Stimulated activated CD4-positive, alpha-beta T cell treated with anti-CD3 and anti-CD28 coated beads, Interleukin-4, amount 100 ng/mL, for 1 hour (primary cell): ENCODE measurements at regions not wholly inside any gene's neighbourhood (a gene's known extent, or its start where the extent isn't known, plus 50 kb on each side); places are given as distances from the start of the nearest gene placed in this dataset.
"Not testable (repeated sequence)": the region's sequence is repeated elsewhere in the genome, so short reads cannot be mapped to it uniquely, and the experiment has no call there.

Experiments
- DNase-seq: peaks from one replicate; pipeline ENCODE4 v3.0.0-alpha.2; 2020

DNA sequence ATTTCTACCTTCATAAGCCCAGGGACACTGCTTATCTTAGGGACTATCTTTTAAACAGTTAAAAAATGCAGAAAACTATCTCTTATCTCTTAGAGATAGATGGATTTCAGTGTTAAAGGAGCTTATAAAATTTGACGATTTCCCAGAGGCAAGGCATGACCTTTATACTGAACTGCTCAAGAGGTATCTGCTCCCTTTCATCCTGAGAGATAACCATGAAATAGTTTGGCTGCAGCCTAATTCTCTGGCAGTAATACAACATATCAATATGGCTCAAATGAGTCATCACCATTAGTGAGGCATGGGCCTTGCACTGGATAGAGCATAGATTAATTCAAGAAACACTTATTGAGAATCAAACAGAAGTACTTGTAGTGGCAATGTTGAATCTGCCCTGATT, 348.2 kb upstream of the GRIA3 start:
- no peak for DNase-seq

DNA sequence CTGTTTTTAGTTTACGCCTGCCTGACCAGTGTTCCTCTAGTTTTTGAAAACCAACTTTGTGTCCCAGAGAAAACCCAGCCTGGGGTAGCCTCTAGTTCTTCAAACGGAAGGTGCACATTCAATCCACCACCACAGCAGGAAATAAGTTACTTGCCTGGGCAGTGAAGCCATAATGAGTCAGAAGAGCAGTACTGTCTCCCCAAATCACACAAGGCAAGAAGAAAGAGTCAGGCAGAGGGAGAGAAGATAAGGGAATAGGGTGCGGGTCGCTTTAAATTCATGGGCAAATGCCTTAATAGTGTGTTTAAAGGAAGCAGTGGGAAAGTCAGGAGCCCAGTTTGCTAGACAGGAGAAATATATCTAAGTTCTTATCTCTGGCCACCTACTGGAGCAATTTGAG, 333.8 kb upstream of the GRIA3 start:
- no peak for DNase-seq

DNA sequence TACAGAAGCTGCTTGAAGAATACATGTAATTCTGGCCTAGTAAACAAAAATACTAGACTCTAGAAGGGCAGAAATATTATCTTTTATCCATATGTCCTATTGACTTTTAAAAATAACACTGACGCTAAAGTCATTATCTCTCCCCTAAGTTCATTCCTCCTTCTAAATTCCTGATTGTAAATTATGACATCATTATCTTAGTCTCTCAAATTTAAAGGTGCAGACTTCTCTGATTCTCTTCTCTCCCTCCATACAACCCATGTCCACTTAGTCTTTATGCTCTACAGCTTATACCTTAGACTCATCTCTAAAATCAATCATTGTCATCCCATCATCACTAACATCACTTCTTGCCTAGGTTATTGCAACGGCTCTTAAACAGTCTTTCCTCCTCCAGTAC, 327.9 kb upstream of the GRIA3 start:
- DNase-seq, result no peak

DNA sequence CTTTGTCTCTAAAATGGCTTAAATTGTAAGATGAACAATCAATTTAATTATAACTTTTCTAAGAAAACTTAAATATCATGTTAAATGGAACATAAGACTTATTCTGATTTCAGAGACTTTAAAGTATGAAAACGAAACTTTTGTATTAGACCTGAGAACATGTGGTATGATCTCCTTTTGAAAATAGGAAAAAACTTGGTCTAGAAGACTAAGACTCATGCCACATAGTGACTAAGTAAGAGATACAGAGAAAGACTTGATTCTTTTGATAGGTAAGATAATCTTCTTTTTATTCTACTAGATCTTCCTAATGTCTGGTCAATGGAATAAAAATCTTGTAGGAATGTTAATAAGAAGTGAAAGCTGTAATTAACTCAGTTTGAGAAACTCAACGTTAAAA, 326.3 kb upstream of the GRIA3 start:
- no peak for DNase-seq

DNA sequence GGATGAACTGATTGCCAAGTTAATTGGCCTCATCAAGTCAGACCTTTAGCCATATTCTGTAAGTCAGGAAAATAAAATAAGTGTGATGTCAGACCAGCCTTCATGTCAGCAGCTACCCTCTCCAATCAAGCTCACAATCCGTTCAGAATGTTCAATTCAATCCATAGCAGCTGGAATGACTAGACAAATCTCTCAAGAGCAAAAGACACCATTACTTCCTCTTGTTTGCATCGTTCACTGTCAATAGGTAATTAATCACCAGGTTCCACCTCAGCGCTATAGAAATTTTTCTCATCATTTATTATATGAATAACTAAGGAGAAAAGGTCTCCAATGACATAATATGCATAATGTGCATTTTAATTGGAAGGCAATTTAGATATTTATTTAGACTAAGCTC, 321.0 kb upstream of the GRIA3 start:
- no peak for DNase-seq

DNA sequence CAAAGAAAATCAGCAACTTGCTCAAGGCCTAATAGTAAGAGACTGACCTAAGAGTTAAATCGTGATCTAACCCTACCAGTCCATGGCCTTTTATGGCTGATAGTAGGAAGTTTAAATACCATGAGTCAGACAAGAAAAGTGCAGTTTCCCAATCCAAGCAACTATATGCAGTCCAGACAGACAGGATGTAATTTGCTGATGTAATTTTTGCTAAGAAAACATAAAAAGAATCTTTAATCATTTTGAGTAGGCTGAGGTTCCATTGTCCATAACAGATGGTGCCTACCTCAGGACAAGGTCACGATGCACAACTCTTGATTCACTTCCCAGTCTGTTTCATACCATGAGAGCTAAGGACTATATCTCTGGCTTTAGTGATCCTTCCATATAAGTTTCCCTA, 317.5 kb upstream of the GRIA3 start:
- no peak for DNase-seq

DNA sequence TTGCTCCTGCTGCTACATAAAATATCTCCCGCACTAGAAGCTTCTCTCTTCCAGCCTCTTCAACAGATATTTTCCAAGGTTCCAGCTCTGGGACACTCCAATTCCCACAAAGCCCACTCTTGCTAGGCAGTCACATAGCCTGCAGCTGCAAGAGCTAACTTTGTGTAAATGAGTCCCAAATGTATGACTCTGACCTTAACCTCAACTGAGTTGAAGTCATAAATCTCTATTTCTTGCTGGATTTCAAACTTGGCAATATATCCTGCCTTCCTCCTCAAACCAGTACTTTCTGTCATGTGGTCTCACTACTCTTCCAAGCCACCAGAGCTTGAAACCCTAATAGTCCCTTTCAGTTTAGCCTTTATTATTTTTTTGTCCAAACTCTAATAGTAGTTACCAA, 315.4 kb upstream of the GRIA3 start:
- DNase-seq, result no peak

DNA sequence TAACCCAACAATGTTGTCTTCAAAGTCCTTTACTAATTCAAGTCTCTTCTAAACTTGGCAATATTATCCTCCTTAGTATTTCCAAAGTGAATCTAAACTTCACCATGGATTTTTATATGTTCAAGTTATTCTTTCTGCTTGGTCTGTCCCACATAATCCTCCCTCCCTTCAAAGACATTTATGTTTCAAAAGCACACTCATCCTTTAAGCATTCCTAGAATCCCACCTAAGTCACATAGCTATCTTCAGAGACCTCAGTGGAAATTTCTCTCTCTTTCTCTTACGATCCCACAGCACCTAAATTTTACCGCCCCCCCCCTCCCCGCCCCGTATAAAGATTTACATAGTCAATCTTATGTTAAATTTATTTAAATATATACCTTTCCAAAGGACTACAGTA, 314.9 kb upstream of the GRIA3 start:
- no peak for DNase-seq

DNA sequence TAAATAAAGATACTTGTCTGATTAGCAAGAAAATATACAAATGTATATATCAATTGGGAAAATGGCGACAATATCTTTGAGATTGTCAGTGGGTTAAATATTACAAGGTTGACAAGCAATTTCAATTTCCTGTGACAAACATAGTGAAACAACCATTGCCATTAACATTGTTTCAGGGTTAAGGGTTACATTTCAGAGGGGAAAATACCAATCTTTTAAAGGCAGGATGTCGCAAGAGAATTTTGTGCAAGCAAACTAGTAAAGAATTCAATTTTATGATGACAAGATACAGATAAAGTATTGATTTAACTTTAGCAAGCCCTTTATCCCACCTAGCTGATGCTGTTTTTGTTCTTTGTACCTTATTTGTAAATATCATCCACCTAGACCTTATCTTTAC, 305.8 kb upstream of the GRIA3 start:
- DNase-seq, result no peak

DNA sequence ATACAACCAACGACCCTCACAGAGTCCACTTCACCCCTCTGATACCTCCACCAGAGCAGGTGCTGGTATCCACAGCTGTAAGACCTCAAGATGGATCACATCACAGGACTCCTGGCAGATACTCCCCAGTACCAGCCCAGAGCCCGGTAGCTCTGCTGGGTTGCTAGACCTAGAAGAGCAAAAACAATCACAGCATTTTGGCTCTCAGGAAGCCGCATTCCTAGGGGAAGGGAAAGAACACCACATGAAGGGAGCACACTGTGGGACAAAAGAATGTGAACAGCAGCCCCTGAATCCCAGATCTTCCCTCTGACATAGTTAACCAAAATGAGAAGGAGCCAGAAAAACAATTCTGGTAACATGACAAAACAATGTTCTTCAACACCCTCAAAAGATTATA, 303.1 kb upstream of the GRIA3 start:
- DNase-seq, result no peak

DNA sequence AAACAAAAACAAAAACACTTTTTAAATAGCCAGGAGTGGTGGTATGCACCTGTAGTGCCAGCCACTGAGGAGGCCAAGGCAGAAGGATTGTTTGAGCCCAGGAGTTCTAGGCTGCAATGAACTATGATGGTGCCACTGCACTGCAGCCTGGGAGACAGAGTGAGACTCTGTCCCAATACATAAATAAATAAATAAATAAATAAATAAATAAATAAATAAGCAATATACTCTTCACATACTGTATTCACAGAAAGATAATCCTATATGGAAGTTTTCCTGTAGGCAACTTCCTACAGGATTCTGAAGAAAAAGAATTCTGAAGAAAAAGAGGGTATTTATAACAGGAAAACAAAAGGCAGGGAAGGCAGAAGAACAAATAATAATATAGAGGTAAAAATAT, 293.3 kb upstream of the GRIA3 start:
- no peak for DNase-seq

DNA sequence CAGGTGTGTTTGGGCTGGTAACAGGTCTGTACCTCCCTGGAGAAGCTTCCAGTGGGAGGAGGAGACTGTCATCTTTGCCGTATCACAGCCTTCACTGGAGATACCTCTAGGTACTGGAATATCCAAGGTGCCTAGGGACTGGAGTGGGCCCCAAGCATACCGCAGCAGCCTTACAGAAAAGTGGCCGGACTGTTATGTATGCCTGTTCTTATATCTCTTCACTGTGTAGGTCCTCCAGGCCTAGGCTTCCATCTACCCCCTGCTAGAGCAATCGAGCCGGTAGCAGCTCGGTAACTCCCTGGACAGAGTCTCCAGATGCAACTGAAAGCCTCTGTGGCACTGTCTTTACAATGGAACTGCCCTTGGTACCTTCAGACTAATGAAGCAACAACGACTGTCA, 277.4 kb upstream of the GRIA3 start:
- DNase-seq, result no peak

DNA sequence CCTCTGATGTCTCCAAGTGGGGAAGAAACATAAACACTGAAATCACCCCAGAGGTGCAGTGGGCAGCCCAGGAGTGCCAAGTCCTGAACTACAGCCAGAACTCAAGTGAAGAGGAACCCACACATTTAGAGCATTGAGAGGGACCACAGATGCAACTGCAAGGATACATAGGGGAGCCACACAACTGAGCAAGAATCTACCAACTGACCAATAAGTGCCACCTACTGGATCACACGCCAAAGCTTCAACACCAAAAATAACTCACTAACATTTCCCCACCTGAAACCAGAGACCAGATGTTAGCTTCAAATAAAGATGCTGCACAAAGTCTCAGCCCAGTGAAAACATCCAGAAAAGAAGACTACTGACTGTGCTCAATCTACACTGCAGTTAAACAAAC, 276.7 kb upstream of the GRIA3 start:
- no peak for DNase-seq

DNA sequence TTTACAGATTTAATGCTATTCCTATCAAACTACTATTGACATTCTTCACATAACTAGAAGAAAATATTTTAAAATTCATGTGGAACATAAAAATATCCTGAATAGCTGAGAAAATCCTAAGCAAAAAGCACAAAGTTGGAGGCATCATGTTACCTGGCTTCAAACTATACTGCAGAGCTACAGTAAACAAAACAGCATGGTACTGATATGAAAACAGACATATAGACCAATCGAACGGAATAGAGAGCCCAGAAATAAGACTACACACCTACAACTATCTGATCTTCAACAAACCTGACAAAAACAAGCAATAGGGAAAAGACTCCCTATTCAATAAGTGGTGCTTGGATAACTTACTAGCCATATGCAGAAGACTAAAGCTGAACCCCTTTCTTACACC, 273.4 kb upstream of the GRIA3 start:
- DNase-seq, result no peak

DNA sequence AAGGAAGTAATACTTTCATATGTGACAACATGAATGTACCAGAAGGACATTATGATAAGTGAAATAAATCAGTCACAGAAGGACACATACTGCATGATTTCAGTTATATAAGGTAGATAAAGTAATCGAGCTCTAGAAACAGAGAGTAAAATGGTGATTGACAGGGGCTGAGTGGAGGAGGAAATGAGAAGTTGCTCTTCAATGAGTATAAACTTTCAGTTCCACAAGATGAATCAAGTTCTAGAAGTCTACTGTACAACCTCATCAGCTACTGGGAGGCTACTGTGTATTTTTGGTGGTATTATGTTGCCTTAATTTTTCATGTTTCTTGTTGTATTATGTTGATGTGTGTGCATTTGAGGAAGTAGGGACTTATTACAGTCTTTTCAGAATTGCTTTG, 270.9 kb upstream of the GRIA3 start:
- DNase-seq, result no peak

DNA sequence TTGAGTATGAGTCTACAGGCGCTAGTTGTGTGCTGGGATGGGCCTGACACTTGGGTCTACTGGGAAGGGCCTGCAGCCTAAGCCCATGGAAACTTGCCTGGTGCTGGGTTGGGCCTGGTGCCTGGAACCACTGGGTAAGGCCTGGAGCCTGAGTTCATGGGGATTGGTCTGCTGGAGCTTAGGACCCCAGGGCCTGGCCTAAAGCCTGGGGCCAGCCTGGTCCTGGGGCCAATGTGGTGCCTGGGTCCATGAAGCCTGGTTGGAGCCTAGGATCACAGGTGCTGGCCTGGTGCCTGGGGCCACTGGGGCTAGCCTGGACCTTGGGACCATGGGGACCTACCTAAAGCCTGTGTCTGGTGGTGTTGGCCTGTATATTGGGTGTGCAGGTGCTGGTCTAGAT, 270.3 kb upstream of the GRIA3 start:
- DNase-seq, result no peak

DNA sequence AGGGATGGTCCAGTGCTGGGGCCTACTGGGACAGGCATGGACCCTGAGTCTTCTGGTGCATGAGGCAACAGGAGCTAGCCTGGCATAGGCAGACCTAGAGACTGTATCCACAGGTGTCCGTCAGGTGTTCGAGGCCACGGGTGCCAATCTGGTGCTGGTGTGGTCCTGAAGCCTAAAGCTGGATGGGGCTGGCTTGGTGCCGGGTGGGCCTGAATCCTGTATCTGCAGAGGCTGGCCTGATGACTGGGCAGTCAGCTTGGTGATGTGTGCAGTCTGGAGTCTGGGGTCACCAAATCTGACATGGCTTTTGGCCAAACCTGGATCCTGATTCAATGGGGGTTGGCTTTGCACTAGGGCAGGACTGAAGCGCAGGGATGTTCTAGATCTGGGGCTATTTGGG, 269.8 kb upstream of the GRIA3 start:
- DNase-seq, result no peak

DNA sequence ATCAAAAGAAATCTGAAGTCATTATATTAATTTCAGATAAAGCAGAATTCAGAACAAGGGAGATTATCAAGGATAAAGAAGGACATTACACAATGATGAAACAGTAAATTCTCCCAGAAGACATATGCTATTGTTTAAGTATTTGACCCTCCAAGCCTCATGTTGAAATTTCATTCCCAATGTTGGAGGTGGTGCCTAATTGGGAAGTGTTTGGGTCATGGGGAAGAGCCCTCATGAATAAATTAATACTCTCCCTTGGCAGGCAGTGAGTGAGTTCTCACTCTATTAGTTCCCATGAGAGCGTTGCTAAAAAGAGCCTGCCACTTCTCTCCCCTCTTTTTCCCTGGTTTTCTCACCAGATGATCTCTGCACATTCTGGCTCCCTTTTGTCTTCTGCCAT, 249.9 kb upstream of the GRIA3 start:
- DNase-seq, result no peak

DNA sequence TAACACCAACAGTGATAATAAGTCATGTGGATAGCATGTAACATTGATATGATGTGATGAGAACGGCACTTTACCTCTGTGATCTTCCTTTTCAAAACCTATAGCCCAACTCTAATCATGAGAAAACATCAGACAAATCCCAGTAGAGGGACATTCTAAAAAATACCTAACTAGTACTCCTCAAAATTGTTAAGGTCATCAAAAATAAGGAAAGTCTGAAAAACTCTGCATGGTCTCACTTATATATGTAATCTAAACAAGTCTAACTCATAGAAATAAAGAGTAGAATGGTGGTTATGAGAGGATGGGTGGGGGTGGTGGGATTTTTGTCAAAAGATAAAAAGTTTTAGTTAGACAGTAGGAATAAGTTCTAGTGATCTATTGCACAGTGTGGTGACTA, 243.9 kb upstream of the GRIA3 start:
- DNase-seq, result no peak

DNA sequence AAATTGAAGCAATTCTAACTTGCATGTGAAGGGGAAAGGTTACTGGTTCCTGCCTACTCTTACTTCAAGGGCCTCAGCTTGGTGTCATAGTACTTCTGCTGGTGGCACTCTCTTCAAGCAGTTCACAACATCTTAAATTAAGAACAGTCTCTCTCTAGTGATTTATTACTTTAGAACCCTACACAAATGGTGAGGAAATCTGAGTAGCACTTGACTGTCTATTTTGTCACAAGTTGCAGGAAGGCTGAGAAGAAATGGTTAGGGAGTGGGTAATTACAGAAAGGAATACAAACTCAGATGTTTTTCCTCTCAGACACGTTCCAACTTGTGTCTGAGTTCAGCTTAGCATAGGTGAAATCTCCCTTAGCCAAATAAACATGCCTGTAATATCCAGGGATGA, 242.3 kb upstream of the GRIA3 start:
- no peak for DNase-seq

DNA sequence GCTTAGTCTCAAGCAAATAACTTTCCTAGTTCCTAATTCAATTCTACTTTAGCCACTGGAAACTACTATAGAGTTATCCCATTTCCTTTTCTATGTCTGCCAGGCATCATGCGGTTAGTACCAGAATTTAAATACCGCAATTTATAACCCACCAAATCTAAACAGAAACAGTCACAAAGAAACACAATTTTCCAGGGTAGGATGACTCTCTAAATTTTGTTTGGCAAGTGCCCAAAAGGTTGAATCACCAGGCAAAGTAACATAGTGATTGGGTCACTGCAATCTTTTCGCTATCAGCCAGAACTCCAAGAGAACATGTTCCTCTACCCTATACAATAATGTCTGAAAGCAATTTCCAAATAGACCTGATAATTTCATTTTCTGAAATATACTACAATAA, 240.2 kb upstream of the GRIA3 start:
- DNase-seq, result no peak

DNA sequence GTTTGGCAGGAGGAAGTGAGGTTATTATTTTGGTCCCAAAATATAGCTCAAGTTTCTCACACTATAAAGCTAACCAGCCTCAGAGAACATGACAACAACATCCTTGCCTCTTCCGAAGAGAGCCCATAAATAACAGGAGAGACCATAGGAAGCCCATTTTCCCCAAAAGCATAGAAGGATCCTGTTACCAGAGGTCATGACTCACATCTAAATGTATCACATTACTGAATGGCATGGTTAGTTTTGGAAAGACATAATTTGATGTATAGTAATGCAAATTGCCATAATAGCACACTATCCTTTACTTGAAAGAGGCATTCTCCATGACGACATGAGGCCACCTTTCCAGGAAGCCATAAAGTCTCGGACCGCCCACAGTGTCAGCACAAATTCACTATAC, 238.8 kb upstream of the GRIA3 start:
- no peak for DNase-seq

DNA sequence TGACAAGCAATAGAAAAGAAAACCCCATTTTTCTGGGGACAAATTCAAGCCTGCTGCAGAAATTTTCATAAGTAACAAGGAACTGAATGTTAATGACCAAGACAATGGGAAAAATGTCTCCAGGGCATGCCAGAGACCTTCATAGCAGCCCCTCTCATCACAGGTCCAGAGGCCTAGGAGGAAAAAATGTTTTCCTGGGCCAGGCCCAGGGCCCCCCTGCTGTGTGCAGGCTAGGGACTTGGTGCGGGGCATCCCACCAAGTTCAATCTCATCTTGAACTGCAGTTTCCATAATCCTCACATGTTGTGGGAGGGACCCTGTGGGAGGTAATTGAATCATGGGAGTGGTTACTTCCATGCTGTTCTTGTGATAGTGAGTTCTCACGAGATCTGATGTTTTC, 211.5 kb upstream of the GRIA3 start:
- DNase-seq, result no peak

DNA sequence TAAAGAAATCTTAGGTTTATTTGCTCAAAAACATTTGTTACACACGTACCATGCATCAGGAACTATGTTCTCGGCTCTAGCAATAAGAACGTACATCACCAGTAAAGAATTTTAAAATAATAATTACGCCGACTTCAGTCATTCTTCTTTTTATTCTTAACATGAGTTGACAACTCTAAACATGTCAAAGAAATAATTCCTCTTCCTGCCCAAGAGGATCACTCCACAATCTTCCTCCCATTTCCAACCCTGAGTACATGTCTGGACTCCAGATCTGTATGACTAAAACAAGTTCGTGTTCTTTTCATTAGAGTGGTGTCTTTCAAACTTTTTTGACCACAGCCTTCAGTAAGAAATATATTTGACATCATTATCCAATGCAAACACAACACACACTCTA, 201.6 kb upstream of the GRIA3 start:
- no peak for DNase-seq

DNA sequence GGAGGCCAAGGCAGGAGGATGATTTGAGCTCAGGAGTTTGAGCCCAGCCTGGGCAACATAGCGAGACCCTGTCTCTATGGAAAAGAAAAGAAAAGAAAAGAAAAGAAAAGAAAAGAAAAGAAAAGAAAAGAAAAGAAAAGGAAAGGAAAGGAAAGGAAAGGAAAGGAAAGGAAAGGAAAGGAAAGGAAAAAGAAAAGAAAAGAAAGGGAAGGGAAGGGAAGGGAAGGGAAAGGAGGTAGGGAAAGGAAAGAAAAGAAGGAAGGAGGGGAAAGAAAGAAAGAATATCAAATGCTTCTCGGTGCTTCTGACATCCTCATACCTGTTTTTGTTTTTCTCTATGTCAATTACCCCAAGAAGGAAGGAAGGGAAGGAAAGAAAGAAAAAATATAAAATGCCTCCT, 181.2 kb upstream of the GRIA3 start:
- DNase-seq, result not testable (repeated sequence)

DNA sequence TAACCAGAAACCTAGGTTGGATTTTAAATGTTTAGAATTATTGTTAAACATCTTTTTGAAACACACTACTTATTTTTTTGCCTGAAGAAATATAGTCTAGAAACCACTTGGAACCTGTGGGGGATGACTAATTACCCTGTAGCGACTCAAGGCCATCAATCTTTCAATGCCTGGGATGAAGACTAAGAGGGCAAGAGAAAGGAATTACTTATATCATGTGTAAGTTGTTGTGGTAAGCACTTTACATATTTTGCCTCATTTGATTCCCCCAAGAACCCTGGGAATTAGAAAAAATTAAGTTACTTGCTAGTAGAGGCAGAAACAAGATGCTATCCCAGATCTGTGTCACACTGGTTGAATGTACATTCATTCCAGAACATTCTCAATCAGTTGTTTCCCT, 170.9 kb upstream of the GRIA3 start:
- no peak for DNase-seq

DNA sequence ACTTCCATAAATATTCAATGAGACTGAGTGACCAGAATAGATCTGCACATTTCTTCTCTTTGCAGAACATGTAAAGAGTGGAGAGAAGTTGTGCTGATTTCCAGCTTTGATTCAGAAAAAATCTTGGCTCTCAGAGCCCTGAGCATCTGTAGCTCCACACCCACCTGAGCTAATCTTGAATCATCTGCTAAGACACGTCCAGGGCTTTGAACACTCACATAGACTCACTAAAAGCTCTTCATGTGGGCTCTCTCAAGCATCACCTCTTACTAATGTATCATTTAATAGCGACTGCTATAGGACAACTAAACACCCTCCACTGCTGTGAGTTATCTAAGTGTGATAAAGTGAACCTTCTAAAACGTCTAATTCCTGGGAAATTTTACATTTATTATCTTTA, 147.7 kb upstream of the GRIA3 start:
- DNase-seq, result no peak
